HG02938 (cell line): ENCODE measurements at regions not wholly inside any gene's neighbourhood (a gene's known extent, or its start where the extent isn't known, plus 50 kb on each side); places are given as distances from the start of the nearest gene placed in this dataset.

Experiments used
- ATAC-seq: cut with Tn5 transposase; IDR thresholded peaks from one replicate; pipeline ENCODE4 v1.9.1; 2021; ENCODE audit warnings: mild to moderate bottlenecking, moderate library complexity; ENCODE audit not compliant: unreplicated experiment

DNA sequence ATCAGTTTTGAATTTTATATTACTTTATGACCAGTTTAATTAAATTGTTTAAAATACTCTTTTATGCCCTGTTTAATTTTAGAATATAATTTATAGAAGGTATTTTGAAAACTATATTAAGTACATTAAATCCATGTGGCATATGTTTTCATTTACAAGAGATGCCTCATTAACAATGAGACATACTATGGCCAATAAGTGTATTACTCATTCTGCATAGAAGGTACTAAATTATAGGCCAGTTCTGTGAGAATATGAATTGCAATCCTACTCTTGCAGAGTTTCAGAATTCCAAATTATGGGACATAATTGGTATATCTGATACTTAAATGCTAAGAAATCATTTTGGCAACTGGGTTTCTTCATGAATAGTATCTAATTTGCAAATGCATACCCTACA is 951.1 kb downstream of the FAT4 start:
- ATAC-seq: no peak

DNA sequence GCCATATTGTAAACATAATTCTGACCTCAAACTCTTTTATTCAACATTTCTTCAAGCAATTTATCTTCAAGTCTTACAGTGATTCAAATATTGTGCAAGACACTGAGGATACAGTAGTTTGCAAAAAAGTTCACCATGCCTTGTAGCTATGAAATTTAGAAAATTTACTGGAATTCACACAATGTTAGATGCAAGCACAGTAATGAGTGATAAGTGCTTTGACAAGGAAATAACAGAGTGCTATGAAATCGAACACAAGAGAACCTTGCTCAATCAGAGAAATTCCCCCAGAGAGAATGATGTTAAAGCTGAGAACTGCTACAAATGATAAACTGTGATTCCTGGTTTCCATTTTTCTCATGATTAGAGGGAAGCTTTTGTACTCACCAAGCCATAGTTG is 952.9 kb downstream of the FAT4 start:
- no peak for ATAC-seq

DNA sequence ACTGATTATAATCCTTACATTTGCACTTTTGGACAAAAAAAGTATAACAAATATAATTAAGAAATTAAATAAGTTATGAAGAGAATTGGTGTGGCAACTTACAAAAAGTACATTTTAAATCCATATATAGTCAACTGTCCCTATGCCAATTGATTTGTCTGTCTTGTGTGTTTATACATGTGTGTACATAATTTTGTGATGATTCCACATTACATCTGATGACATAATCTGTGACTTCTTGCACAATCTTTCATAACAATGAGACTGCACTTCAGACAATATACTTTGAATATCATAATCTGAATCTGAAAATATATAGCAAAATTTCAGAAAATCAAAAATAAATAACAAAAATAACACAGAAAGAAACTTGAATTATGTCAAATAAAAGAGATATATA is 953.4 kb downstream of the FAT4 start:
- no peak for ATAC-seq

DNA sequence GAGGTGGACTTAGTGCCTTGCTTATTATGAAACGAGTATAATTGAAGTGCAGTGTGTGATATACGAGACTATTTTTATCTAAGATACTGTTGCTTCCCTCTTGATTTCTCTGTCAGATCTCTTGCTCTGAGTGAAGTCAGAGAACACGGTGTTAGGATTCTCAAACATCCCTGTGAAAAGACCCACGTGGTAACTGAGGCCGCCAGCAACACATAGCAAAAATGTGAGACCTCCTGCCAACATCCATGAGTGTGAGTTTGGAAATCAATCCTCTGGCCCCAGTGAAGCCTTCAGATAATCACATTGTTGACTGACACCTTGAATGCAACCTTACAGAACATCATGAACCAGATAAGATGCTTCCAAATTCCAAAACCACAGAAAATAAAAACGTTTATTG is 954.4 kb downstream of the FAT4 start:
- no peak for ATAC-seq

DNA sequence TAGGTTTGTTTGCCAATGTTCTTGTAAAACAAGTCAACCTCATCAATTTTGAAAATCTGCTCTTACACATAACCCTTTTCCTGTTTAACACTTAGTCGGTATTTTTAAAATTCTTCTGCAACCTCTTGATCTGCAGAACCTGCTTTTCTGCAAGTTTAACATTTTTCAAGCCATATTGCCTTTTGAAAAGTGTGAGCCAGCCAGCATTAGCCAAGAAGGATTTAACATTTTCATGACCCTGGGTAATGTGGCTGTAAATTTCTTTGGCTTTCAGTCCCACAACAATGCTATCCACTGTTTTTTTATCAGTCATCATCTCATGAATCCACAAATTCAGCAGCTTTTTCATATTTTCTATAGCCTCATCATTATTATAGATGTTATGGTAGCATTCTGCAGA is 956.5 kb downstream of the FAT4 start:
- ATAC-seq: no peak

DNA sequence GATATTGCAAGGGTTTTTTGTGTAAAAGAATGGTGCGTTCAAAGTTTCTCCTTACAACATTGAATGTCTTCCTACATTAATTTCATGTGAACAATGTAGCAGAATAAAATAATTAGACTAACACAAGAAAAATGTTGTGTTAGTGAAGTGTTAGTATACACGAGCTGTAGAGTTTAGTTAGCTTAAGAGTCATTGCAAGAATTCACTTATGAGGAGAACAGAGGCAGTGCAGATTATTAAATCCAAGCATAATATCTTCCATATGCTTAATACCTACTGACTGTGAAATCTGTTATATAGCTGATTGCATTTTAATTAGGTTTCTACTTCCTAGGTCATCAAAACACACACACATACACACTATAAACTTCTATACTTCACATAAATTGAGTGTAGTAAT is 959.0 kb downstream of the FAT4 start:
- ATAC-seq: no peak

DNA sequence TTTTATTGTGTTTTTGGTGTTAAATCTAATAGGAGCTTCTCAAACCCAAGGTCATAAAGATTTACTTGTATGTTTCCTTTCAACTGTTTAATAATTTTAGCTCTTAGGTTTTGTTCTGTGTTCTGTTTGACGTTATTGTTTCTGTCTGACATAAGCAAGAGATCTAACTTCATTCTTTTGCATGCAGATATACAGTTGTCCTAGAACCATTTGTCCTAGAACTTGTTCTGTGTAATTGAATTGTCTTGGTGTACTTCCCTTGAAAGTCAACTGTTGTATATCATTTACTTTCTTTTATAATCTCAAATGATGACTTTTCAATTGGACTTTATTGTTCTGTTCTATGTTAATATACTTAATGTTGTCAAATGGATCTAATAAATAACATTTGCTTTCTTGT is 977.1 kb downstream of the FAT4 start:
- no peak for ATAC-seq

DNA sequence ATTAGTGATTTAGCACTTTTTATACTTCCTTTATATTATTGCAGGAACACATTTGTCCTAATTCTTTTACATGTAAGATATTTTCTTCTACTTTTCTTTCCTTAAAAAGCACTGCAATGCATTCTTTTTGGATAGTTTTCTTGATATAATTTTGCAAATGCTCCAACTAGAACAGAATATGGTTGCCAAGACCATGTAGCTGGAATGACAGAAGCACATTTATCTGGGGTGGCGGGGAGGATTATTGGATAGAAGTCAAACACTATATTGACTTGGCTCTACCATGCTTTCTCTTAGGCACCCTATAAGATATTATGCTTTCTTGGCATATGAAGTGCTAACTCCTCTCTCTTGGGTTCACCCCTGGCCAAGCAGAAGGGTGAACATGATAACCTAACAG is 983.5 kb downstream of the FAT4 start:
- no peak for ATAC-seq

DNA sequence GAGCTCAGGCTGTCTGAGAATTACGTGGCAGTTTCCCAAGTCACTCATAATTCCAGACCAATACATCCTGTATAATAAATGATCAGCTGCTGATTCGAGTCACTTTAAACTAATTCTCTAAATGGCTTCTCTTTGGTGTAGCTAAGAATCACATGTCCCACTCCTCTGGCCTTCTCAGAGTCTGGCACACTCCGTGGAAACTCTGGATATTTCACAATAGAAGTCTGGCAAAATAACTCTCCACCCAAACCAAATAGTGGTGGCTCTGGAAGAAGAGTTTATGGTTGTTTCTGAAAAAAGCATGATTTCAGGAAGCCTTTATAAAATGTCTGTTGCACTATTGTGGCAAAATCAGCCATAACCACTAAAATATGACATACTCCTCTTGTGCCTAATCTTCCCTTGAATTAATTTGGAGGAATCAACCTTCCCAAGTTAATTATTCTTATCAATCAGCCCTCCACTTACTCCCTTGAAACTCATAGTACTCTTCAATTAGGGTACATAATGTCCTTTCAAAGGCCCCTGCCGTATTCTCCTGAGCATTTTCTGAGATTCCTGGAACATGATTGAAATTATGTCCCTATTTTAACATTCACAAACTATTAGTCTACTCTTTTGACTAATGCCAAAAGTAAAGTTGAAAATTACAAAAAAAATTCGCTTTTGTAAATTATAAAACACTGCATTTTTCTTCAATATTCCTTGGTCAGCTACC is 991.6 kb downstream of the FAT4 start:
- ATAC-seq: no peak

DNA sequence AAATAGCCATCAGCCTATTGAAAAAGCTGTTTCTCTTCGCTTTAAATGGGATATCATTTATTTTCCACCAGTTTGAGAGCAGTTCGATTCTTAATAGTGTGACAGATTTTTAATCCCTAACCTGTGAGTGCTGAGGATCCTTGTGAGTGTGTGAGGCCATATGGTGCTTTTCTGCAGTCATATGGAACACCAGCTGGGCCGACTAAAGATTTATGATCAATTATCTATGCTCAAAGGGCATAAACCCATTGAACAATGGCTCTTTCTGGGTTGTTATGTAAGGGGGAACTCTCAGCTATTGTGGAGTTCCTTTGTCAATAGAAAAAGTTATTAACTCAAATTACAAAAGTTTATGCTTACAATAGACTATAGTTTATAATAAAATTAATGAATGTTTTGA is 1003.6 kb downstream of the FAT4 start:
- no peak for ATAC-seq

DNA sequence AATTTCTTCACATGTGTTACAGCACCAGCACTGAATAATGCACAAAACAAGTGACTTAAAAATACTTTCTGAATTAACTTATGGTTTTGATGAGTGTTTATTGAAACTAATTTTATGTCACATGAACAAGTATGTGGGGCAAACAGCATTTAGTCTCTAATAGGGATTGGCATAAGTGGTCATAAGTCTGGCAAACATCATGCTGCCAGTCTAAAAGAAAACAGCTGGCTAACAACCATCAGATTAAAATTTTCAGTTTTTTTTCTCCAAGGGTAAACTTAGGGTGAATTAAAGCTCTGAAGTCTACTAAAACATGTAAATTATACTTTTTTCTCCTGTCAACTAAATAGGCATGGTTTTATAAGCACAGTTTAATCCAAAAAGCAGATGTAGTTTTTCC is 1014.2 kb downstream of the FAT4 start:
- no peak for ATAC-seq

DNA sequence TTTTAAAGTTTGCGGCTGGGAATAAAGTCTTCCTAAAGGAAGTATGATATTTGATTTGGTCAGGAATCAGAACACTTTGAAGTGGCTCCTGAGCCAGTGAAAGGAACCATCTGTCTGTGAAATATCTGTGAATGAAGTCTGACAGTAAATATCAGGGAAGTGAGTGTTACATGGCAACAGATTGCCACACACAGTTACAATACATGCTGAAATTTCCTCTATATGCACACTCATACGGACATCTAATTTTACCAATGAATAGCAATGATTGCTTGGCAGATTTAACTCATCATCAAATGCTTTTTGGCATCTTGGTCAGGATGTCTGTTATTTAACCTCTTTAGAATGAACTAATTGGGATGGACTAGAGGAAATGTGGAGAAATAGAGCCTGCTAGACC is 1023.8 kb downstream of the FAT4 start:
- ATAC-seq: no peak

DNA sequence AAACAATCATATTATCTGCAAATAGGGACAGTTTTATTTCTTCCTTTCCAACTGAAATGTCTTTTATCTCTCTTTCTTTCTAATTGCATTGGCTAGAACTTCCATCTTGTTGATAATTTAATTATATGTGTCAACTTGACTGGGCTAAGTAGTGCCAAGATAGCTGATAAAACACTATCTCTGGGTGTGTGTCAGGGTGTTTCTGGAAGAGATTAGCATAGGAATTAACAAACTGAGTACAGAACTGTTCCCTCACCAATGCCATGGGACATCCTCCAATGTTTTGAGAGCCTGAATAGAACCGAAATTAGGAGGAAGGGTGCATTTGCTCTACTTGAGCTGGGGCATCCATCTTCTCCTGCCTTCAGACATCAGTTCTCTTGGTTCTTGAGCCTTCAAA is 1027.2 kb downstream of the FAT4 start:
- ATAC-seq: no peak

DNA sequence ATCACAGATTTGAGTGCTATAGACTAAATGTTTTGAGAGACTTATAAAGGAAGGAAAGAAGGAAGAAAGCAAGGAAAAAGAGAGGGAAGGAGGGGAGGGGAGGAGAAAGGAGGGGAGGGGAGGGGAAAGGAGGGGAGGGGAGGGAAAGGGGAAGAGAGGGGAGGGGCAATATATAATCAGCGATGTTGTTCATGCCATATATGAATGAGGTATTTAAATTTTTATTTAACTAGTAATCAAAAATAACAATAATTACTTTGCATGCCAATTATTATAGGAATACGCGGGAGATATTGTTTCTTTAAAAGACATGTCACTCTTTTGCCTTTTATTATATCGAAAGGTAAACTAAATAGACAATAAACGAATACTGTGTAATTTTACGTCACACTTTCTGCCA is 1029.7 kb downstream of the FAT4 start:
- no peak for ATAC-seq

DNA sequence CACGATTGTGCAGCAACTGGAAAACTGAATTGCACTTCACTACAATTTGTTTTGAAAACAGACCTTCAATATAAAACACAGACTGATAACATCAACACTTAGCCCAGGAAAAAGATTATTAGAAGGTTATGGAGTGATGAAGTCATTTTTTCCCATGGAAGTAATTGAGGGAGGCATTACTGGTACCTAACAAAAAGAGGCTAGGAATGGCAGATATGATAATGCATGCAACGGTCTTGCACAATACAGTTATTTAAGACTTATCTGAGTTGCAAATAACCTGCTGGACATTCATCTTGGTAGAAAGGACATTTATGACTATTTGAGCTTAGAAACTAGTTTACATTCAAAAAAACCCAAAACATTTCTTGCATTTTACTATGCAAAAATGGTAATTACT is 1031.9 kb downstream of the FAT4 start:
- no peak for ATAC-seq

DNA sequence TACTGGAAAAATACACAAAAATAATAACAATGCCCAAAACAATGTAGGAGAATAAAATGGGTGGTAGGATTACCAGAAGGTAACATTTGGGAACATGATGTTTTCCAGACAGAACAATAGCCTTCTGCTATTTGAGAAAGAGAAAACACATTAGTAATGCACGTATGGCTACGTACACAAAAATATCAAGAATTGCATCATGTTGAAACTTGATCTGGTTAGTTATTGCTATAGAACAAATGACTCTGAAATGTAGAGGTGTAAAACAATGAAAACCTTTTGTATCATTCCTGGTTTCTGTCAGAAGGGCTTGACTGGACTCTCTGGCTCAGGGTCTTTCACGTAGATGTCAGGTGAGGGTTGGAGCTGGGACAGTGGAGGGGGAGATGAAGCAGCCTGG is 1040.0 kb downstream of the FAT4 start:
- ATAC-seq: no peak

DNA sequence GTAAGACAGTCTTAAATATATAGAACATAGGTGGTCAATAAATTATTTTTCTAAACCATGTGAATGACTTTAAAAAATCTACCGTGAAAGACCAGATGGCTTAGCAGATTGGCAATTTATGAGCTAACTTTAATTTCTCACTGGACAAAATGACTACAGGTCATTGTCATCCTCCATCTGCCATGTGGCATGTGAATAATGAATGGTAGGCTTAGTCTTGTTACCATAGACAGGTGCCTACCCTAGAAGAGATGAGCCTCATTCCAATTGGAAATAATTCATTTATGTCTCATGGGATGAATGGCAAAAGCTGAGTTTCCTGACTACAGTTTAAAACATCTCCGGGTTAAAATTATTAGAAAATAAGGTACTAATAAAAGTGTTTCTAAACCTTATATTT is 1043.3 kb downstream of the FAT4 start:
- no peak for ATAC-seq

DNA sequence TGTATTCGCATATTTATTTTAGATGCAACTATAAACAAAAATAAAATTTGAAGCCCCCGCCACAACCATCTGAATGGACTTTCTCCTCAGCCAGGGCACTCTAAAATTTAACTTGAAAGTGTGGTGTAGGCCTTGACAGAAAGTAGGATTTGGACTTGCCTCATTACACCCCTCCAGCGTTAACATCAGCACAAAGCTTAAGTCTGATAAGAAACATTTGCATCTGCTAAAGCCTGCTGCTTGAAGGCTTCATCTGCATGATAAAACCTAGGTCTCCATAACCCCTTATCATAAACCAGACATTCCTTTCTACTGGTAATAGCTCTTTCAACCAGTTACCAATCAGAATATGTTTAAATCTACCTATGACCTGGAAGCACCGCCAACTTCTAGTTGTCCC is 1046.5 kb downstream of the FAT4 start:
- no peak for ATAC-seq

DNA sequence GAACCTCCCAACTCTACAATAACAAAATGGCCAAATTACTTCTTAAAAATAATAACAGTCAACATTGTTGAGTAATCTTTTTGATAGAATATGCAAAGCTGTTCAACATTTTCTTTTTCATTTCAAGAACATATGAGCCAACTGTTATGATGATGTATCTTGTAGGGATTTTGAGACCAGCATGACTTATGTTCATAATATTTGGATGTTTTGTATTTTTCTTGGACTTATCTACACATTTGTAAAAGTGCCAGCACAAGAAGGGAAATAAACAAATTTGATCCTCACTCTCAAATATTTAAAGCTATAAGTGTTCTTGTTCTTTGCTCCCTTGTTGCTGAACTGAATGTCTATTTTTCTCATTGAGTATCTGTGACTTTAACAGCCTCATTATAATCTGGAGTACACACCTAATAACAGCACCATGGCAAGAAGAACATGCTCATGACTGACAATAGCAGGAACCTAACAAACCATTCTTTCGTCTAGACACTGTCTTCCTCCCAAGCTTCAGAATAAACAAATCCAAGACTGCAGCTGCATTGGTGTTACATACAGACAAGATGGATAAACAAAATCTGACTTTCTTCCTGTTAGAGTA is 1049.7 kb downstream of the FAT4 start:
- ATAC-seq: no peak

DNA sequence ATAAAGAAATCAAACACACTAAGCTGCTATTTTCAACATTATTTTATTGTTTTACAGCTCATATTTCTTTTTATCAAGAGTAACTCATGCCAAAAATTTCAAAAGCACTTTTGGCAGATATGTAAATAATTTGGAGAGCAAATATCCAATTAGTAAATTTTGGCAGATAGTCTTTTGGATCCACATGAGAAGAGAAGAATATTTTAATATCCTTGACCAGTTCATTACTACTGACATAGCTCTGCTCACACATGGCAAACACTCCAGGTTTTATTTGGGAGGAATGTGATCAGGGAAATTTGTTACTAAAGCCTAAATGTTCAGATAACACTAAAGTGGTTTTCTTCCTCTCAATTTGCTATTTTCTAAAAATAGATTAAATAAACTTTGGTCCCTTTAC is 1054.3 kb downstream of the FAT4 start:
- no peak for ATAC-seq

DNA sequence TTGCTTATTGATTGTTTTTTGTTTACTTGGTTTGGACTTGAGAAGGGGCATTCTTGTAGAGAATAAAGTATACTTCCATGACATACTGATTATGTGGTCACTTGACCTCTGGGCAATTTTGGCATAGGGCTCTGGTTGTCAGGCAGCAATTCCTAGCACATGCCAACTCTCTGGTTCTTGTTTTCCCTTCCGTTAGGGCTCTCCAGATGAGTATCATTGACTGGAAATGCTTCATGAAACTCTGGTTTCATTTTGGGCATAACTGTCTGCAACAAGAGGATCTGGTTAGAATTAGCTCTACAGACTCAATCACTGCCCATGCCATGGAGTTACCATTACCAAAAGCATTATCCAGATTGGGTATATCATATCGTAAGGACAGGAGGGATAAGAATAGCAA is 1057.9 kb downstream of the FAT4 start:
- no peak for ATAC-seq

DNA sequence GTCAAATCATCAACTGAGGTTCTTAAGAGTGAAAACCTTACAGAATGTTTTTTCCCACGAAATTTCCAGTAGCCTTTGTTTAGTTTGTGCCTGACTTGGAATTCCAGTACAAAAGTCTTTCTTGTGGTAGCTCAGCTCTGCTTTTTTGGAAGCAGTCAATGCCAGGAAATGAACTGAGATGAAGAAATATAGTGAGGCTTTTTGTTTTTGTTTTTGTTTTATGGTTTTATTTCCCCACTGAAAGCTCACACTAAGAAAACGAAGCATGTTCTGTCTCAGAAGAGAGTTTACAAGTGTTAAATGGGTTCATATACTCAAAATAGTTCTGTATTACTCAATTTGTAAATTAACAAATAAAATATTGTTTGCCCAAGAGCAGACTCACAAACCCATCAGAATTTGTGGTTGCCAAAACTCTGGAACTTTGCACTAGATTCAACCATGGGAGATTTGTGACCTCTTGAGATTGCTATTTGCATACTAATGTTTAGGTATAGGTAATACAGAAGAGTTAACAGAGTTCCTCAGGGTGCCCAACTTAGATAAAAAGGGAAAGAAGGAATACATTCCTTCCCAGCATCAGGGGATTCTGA is 1060.8 kb downstream of the FAT4 start:
- no peak for ATAC-seq

DNA sequence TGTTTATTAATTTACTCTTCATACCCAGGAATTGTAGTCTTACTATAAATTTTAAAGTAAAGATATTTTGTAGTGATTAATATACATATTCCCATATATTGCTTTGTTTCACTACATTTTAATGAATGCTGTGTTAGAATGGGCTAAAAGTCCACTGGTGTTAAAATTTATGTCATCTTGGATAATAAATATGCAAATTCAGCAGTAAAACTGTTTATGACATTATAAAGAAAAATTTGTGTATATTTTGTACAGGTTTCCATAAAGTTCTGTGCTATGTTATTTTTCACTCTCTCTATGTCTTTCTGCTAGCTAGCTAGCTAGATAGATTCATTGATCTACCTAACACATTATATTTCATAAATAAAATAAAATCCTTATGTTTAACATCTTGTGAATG is 1071.2 kb downstream of the FAT4 start:
- ATAC-seq: no peak
